ENCODE measurements at regions not wholly inside any gene's neighbourhood (a gene's known extent, or its start where the extent isn't known, plus 50 kb on each side); places are given as distances from the start of the nearest gene placed in this dataset.

- Histone ChIP-seq H3K9me1 (ENCODE audit: insufficient read depth, low read length) (no peaks in the 10 kb centered on the region), H3K36me3 (ENCODE audit: control insufficient read depth, insufficient read depth, low read length) (no peaks in the 10 kb centered on the region), H2AK9ac (replicated peaks; ENCODE audit: low read depth, low read length, poor library complexity) (no peak overlapping the region), H3K4me3 (ENCODE audit: insufficient read depth, low read depth, low read length) (no peak overlapping the region), H2BK120ac (ENCODE audit: low read depth, low read length) (no peak overlapping the region), H2AK5ac (ENCODE audit: low read depth, low read length) (no peak overlapping the region), H3K79me1 (ENCODE audit: low read depth in 1 of 2, low read length in 2 of 2) (no peaks in the 10 kb centered on the region), H3K27me3 (ENCODE audit: control insufficient read depth, insufficient read depth, low read length) (no peaks in the 10 kb centered on the region), H2BK15ac (ENCODE audit: low read depth, low read length) (no peak overlapping the region), H4K5ac (ENCODE audit: low read depth, low read length) (no peak overlapping the region), H3K18ac (ENCODE audit: low read depth, low read length) (no peak overlapping the region), H2AFZ (replicated peaks; ENCODE audit: low read length, poor library complexity) (no peak overlapping the region), H4K8ac (ENCODE audit: low read depth in 2 of 2, low read length in 2 of 2) (no peak overlapping the region), H3K14ac (replicated peaks; ENCODE audit: low read depth, low read length) (no peak overlapping the region), H2BK20ac (ENCODE audit: low read depth, low read length) (no peak overlapping the region), H3K4me2 (ENCODE audit: low read depth, low read length) (no peak overlapping the region), H3K23ac (ENCODE audit: low read depth, low read length) (no peak overlapping the region), H4K91ac (ENCODE audit: insufficient read depth, low read depth, low read length) (no peak overlapping the region), H3K4ac (ENCODE audit: low read depth, low read length) (no peak overlapping the region), H4K20me1 (ENCODE audit: insufficient read depth, low read length) (no peaks in the 10 kb centered on the region), H2BK5ac (ENCODE audit: low read depth, low read length, poor library complexity, severe bottlenecking) (no peak overlapping the region), H3K56ac (ENCODE audit: extremely low read depth, insufficient read depth, low read length) (no peak overlapping the region), H3K9ac (ENCODE audit: low read depth, low read length) (no peak overlapping the region), H3K9me3 (ENCODE audit: control insufficient read depth, insufficient read depth, low read length) (peaks cover 42% of the 10 kb centered on the region), H3K27ac (ENCODE audit: insufficient read depth, low read length) (no peak overlapping the region), H3K4me1 (ENCODE audit: control insufficient read depth, insufficient read depth, low read length) (no peaks in the 10 kb centered on the region)
- ATAC-seq (ENCODE audit: low read depth) = no peak
- intact Hi-C loops (cut with micrococcal nuclease) = no loop called here
- ChIA-PET POLR2A (ENCODE audit: unreplicated experiment) (no interaction called here), CTCF (no interaction called here)
- WGBS, 2 experiments (ENCODE audit: extremely low coverage in 2 of 2, insufficient read length in 1 of 2) = no CpG with 5 or more reads among the region's 1 CpG
- no TSS peak for BruUV-seq (replicated peaks)
- dilution Hi-C loops (cut with HindIII; ENCODE audit: low sequenced_read_pairs, unreplicated experiment) = no loop called here
- in situ Hi-C loops (cut with MboI; ENCODE audit: low sequenced_read_pairs) = no loop called here
- DNase-seq = no peak
- TF ChIP-seq RCOR1 (IDR thresholded peaks at IDR 0.05; ENCODE audit: insufficient replicate concordance, low read length) (no peak), RFX5 (IDR thresholded peaks at IDR 0.05; ENCODE audit: low read depth, low read length) (no peak), FOS (IDR thresholded peaks at IDR 0.05; ENCODE audit: low read depth, low read length) (no peak), MXI1 (IDR thresholded peaks at IDR 0.05; ENCODE audit: borderline replicate concordance, low read depth, low read length) (no peak), BHLHE40 (IDR thresholded peaks at IDR 0.05; ENCODE audit: low read depth, low read length) (no peak), CEBPB (IDR thresholded peaks at IDR 0.05; ENCODE audit: low read depth, low read length) (no peak), RAD21 (IDR thresholded peaks at IDR 0.05; ENCODE audit: low read length) (no peak), NFE2L2 (IDR thresholded peaks at IDR 0.05; ENCODE audit: low read depth, low read length) (no peak), USF2 (IDR thresholded peaks at IDR 0.05; ENCODE audit: low read depth, low read length) (no peak), CHD1 (IDR thresholded peaks at IDR 0.05; ENCODE audit: low read depth, low read length) (no peak), ELK1 (IDR thresholded peaks at IDR 0.05; ENCODE audit: borderline replicate concordance, low read depth, low read length) (no peak), MAFK (IDR thresholded peaks at IDR 0.05; ENCODE audit: low read depth, low read length) (no peak), SMC3 (IDR thresholded peaks at IDR 0.05; ENCODE audit: low read depth, low read length) (no peak), POLR2A (IDR thresholded peaks at IDR 0.05; ENCODE audit: low read depth, low read length) (no peak), MAZ (IDR thresholded peaks at IDR 0.05; ENCODE audit: borderline replicate concordance, low read depth, low read length) (no peak)
- TF ChIP-seq, protein P1, sequence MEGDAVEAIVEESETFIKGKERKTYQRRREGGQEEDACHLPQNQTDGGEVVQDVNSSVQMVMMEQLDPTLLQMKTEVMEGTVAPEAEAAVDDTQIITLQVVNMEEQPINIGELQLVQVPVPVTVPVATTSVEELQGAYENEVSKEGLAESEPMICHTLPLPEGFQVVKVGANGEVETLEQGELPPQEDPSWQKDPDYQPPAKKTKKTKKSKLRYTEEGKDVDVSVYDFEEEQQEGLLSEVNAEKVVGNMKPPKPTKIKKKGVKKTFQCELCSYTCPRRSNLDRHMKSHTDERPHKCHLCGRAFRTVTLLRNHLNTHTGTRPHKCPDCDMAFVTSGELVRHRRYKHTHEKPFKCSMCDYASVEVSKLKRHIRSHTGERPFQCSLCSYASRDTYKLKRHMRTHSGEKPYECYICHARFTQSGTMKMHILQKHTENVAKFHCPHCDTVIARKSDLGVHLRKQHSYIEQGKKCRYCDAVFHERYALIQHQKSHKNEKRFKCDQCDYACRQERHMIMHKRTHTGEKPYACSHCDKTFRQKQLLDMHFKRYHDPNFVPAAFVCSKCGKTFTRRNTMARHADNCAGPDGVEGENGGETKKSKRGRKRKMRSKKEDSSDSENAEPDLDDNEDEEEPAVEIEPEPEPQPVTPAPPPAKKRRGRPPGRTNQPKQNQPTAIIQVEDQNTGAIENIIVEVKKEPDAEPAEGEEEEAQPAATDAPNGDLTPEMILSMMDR (conservative IDR thresholded peaks at IDR 0.05; ENCODE audit: low read depth, low read length) = no peak
Measured at GRCh38 chr10:124210263-124210662, 116.9 kb upstream of the CHST15 start.
